K562 (cell line): ENCODE measurements at regions not wholly inside any gene's neighbourhood (a gene's known extent, or its start where the extent isn't known, plus 50 kb on each side); places are given as distances from the start of the nearest gene placed in this dataset.

Experiments
- ATAC-seq: fragments of 200-7000 bp; cut with Tn5 transposase; 3 replicates; pipeline ENCODE4 v1.9.1; 2020; ENCODE audit warnings: moderate library complexity
- BruUV-seq: library from RNA; stranded (reverse); fragments of 400-500 nt; replicated peaks from 2 replicates; lab custom pipeline; 2021; lab: Mats Ljungman, UMichigan
- CTCF ChIA-PET: fragments of 300-600 bp; formaldehyde crosslinking; extraction: SDS; loops from one replicate; lab custom pipeline; 2021; ENCODE audit warnings: low intra/inter-chr PET ratio; lab: Yijun Ruan, JAX
- POLR2A ChIA-PET: fragments of 300-600, 350-650 bp; sonication (Branson Sonifier 250); formaldehyde crosslinking; extraction: SDS; loops from one replicate; lab custom pipeline; 2021; ENCODE audit warnings: antibody characterized with exemption, inconsistent platforms; lab: Yijun Ruan, JAX
- DNase-seq, 4 experiments: peaks; one replicate each; pipeline versions ENCODE4 v3.0.0 to v3.0.0-alpha.2; 2011 to 2018; ENCODE audit warnings: low spot score in 3 of 4, mixed read lengths in 3 of 4; ENCODE audit errors: extremely low read depth in 1 of 4
- FAIRE-seq: peaks from 2 replicates; lab custom pipeline; 2011; peaks lifted over from hg19 to GRCh38; lab: Jason Lieb, UNC
- H2AFZ ChIP-seq: 2 replicates; pipeline ENCODE4 v1.6.0; 2011; ENCODE audit warnings: low read depth, low read length, control low read depth, inconsistent platforms
- H3K27ac ChIP-seq: fragments of 200-600 bp; 3 replicates; pipeline ENCODE4 v1.8.0; 2011; ENCODE audit warnings: low read depth, mild to moderate bottlenecking, control low read depth, inconsistent platforms, low read length, moderate library complexity, mixed read lengths; ENCODE audit errors: extremely low read depth
- H3K27me3 ChIP-seq, 2 experiments: fragments of 300-600 bp in 1 of 2; 2 replicates in 1 of 2; 3 replicates in 1 of 2; pipeline versions ENCODE4 v1.6.0 to v1.8.0; 2011; ENCODE audit warnings: inconsistent platforms in 2 of 2, low read length in 2 of 2, mild to moderate bottlenecking in 1 of 2, mixed read lengths in 1 of 2, moderate library complexity in 1 of 2; ENCODE audit not compliant: control insufficient read depth in 2 of 2, insufficient read depth in 2 of 2
- H3K36me3 ChIP-seq: fragments of 300-600 bp; 3 replicates; pipeline ENCODE4 v1.8.0; 2011; ENCODE audit warnings: mild to moderate bottlenecking, low read length, inconsistent platforms; ENCODE audit not compliant: control insufficient read depth, insufficient read depth
- H3K4me1 ChIP-seq, 2 experiments: fragments of 200-600 bp in 1 of 2; replicated peaks in 1 of 2; 2 replicates in 1 of 2; 3 replicates in 1 of 2; pipeline versions ENCODE4 v1.5.1 to v1.8.0; 2011; ENCODE audit warnings: inconsistent platforms in 2 of 2, low read length in 2 of 2, mild to moderate bottlenecking in 1 of 2, mixed read lengths in 1 of 2, moderate library complexity in 1 of 2; ENCODE audit not compliant: control insufficient read depth in 2 of 2, insufficient read depth in 2 of 2
- H3K4me2 ChIP-seq: 2 replicates; pipeline ENCODE4 v1.6.1; 2011; ENCODE audit warnings: low read length, control low read depth, inconsistent platforms, mixed read lengths; ENCODE audit not compliant: insufficient read depth
- H3K4me3 ChIP-seq: fragments of 200-600 bp; sonication (generic), shearing (Covaris generic); 2 replicates; pipeline ENCODE4 v1.5.1; 2016; ENCODE audit warnings: control low read depth, inconsistent platforms
- H3K79me2 ChIP-seq: fragments of 200-600 bp; 3 replicates; pipeline ENCODE4 v1.8.0; 2011; ENCODE audit warnings: low read length, inconsistent platforms; ENCODE audit not compliant: control insufficient read depth, insufficient read depth
- H3K9ac ChIP-seq, 2 experiments: 2 replicates each; pipeline versions ENCODE4 v1.6.0 to v1.6.1; 2011; ENCODE audit warnings: low read depth in 2 of 2, low read length in 2 of 2, control low read depth in 1 of 2, inconsistent platforms in 1 of 2, mild to moderate bottlenecking in 1 of 2, mixed read lengths in 1 of 2; ENCODE audit not compliant: insufficient read depth in 1 of 2
- H3K9me1 ChIP-seq: one replicate; pipeline ENCODE4 v1.6.0; 2011; ENCODE audit warnings: inconsistent platforms, mild to moderate bottlenecking, low read length, moderate library complexity; ENCODE audit not compliant: control insufficient read depth, insufficient read depth
- H3K9me3 ChIP-seq: replicated peaks from 2 replicates; pipeline ENCODE4 v1.5.1; 2011; ENCODE audit warnings: low read depth, low read length, inconsistent platforms; ENCODE audit not compliant: control insufficient read depth, insufficient read depth
- H4K20me1 ChIP-seq: replicated peaks from 2 replicates; pipeline ENCODE4 v1.6.1; 2011; ENCODE audit warnings: low read length, inconsistent platforms, mixed read lengths; ENCODE audit not compliant: control insufficient read depth, insufficient read depth
- ARID2 ChIP-seq: fragments of 450-650 bp; IDR thresholded peaks from 2 replicates; pipeline ENCODE4 v1.6.1; 2017; ENCODE audit warnings: antibody characterized with exemption, mild to moderate bottlenecking
- E2F3 ChIP-seq: fragments of 250-450 bp; sonication (Bioruptor Pico); IDR thresholded peaks from 2 replicates; pipeline ENCODE4 v1.4.0; 2020; ENCODE audit warnings: mild to moderate bottlenecking
- FOSL1 ChIP-seq: fragments of 200-800 bp; sonication (Bioruptor generic); conservative IDR thresholded peaks from 2 replicates; pipeline ENCODE4 v1.6.1; 2016; ENCODE audit warnings: missing genetic modification characterization, missing compliant biosample characterization
- KDM2B ChIP-seq: fragments of 250-450 bp; sonication (Bioruptor Pico); IDR thresholded peaks from 2 replicates; pipeline ENCODE4 v1.8.0; 2021; ENCODE audit warnings: mild to moderate bottlenecking, moderate library complexity
- NR2C2 ChIP-seq, 2 experiments: fragments of 200-800 bp in 1 of 2; sonication (Bioruptor generic) in 1 of 2; sonication (generic) in 1 of 2; formaldehyde crosslinking in 1 of 2; IDR thresholded peaks; 2 replicates each; pipeline versions ENCODE4 v1.6.1 to v1.8.0; 2016 to 2022; ENCODE audit warnings: mild to moderate bottlenecking in 1 of 2, missing compliant biosample characterization in 1 of 2, missing genetic modification characterization in 1 of 2, missing genetic modification reagents in 1 of 2
- SMARCC2 ChIP-seq: fragments of 450-650 bp; IDR thresholded peaks from 2 replicates; pipeline ENCODE4 v1.6.1; 2017; ENCODE audit warnings: antibody characterized with exemption, moderate library complexity, mild to moderate bottlenecking, low read depth
- YY1 ChIP-seq, 3 experiments: IDR thresholded peaks; 2 replicates each; pipeline ENCODE4 v1.6.1; 2011; ENCODE audit warnings: low read length in 2 of 3, mild to moderate bottlenecking in 2 of 3, moderate library complexity in 2 of 3, borderline replicate concordance in 1 of 3, control low read depth in 1 of 3, low read depth in 1 of 3; ENCODE audit not compliant: insufficient read depth in 3 of 3, insufficient replicate concordance in 2 of 3, control insufficient read depth in 1 of 3, insufficient read length in 1 of 3; ENCODE audit errors: extremely low read depth in 1 of 3
- ZNF212 ChIP-seq: fragments of 450-650 bp; formaldehyde crosslinking; IDR thresholded peaks from 2 replicates; pipeline ENCODE4 v1.4.0; 2020; ENCODE audit warnings: mild to moderate bottlenecking
- in situ Hi-C: fragments of 300-500 bp; cut with MboI; formaldehyde crosslinking; loops from 4 replicates; pipeline ENCODE4 v1.15.0; 2018; ENCODE audit warnings: inconsistent platforms, mixed read lengths
- intact Hi-C: fragments of 100-400 bp; cut with micrococcal nuclease; formaldehyde crosslinking; loops from 2 replicates; pipeline ENCODE4 v1.14.2; 2022
- TF ChIP-seq, protein P1 (sequence below): sonication (generic); formaldehyde crosslinking; IDR thresholded peaks from 2 replicates; pipeline ENCODE4 v1.8.1; 2022; ENCODE audit warnings: missing genetic modification reagents
- TF ChIP-seq, protein P2 (sequence below), 2 experiments: fragments of 200-800 bp in 1 of 2; sonication (Bioruptor generic) in 1 of 2; sonication (generic) in 1 of 2; formaldehyde crosslinking in 1 of 2; IDR thresholded peaks in 1 of 2; conservative IDR thresholded peaks in 1 of 2; 2 replicates each; pipeline versions ENCODE4 v1.5.0 to v1.6.1; 2016 to 2020; ENCODE audit warnings: missing compliant biosample characterization in 1 of 2, missing genetic modification characterization in 1 of 2, missing genetic modification reagents in 1 of 2

DNA sequence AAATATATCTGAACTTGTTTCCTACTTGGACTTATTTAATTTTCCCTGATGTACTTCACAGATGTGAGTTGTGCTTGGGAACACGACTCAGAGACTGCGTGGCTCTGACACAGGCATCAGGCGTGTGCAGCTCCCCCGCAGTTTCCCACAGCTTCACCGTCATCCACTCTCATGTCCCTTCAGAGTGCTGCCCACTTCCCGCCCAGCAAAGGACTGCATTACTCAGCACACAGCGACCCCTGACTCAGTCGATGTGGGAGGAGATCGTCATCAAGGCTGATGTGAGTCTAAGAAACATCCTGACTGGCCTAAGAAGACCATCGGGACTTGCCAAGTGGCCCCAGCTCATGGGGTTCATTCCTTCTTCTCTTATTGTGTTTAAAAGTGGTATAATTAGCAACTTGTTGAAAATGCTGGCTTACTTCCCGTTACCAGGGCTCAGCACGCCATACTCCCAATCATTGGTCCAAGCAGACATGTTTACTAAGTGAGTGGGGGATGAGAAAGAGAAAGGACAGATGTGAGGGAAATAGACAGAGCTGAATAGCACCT lies 539.4 kb upstream of the JARID2 start (continued):
- TF ChIP-seq, protein P1, sequence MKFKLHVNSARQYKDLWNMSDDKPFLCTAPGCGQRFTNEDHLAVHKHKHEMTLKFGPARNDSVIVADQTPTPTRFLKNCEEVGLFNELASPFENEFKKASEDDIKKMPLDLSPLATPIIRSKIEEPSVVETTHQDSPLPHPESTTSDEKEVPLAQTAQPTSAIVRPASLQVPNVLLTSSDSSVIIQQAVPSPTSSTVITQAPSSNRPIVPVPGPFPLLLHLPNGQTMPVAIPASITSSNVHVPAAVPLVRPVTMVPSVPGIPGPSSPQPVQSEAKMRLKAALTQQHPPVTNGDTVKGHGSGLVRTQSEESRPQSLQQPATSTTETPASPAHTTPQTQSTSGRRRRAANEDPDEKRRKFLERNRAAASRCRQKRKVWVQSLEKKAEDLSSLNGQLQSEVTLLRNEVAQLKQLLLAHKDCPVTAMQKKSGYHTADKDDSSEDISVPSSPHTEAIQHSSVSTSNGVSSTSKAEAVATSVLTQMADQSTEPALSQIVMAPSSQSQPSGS: no peak
- TF ChIP-seq SMARCC2: 0 out of 2 replicates have a peak, but pooled peaks have one; percentile 70

DNA sequence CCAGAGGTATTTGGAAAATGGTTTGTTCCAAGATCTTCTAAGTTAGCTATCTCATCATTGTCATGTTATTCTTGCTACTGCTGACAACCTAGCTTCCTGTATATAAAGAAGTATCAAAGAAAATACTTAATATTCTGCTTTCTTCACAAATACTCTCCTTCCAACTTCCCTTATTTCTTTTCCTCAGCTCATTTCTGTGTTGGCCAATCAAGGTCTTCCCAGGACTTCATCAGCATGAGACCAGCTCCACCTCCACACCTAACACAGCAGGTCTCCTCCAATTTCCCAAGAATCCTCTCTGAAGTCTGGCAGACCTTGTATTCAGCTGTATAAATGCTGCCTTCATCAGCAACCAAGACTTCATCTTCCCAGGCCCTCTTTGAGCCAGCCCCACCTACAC lies 538.6 kb upstream of the JARID2 start:
- POLR2A ChIA-PET: interaction anchor here (0.7 to 0.9 kb wide), 2 partner anchors 46 to 85 kb away, joined by 3 read pairs; no protein-coding TSS in a partner anchor
- intact Hi-C loops: loop anchor here (5.0 kb wide), 1 partner anchor 495 kb away; no protein-coding TSS in a partner anchor

More for the DNA sequence above, 538.6 kb upstream of the JARID2 start:
- no peak for TF ChIP-seq E2F3 (CRISPR knock-in tag)
- TF ChIP-seq ARID2: no peak
- TF ChIP-seq NR2C2 (CRISPR knock-in tag; IDR thresholded peaks at IDR 0.05): no peak
- no peak for TF ChIP-seq NR2C2 (tag; IDR thresholded peaks at IDR 0.05)
- TF ChIP-seq KDM2B: no peak
- TF ChIP-seq YY1 (IDR thresholded peaks at IDR 0.05; ENCODE audit: borderline replicate concordance in 1 of 3, control insufficient read depth in 1 of 3, extremely low read depth in 1 of 3, insufficient read depth in 3 of 3, insufficient read length in 1 of 3, insufficient replicate concordance in 2 of 3, low read depth in 1 of 3, low read length in 2 of 3): no peak
- TF ChIP-seq, protein P2, sequence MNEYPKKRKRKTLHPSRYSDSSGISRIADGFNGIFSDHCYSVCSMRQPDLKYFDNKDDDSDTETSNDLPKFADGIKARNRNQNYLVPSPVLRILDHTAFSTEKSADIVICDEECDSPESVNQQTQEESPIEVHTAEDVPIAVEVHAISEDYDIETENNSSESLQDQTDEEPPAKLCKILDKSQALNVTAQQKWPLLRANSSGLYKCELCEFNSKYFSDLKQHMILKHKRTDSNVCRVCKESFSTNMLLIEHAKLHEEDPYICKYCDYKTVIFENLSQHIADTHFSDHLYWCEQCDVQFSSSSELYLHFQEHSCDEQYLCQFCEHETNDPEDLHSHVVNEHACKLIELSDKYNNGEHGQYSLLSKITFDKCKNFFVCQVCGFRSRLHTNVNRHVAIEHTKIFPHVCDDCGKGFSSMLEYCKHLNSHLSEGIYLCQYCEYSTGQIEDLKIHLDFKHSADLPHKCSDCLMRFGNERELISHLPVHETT (CRISPR knock-in tag; conservative IDR thresholded peaks at IDR 0.05 in 1 of 2, IDR thresholded peaks at IDR 0.05 in 1 of 2): no peak
- no peak for TF ChIP-seq ZNF212
- no peak for TF ChIP-seq FOSL1
- CTCF ChIA-PET: interaction anchor here (0.6 kb wide), 1 partner anchor 85 kb away, joined by 3 read pairs; no protein-coding TSS in a partner anchor
- in situ Hi-C loops: no loop called here
- FAIRE-seq (no peak), ATAC-seq (no peak), DNase-seq (no peak)
- peak overlapping the region; percentile 80 for H3K27ac ChIP-seq
- peaks cover 6% of the 10 kb centered on the region for H3K9me3 ChIP-seq
- no peak overlapping the region for H3K4me2 ChIP-seq
- peaks cover 28 to 76% of the 10 kb centered on the region in 2 experiments for H3K4me1 ChIP-seq
- H4K20me1 ChIP-seq: no peaks in the 10 kb centered on the region
- H3K79me2 ChIP-seq: no peaks in the 10 kb centered on the region
- no peaks in the 10 kb centered on the region for H3K27me3 ChIP-seq
- H3K9ac ChIP-seq: no peak overlapping the region
- peak overlapping the region; percentile 98 for H2AFZ ChIP-seq
- H3K4me3 ChIP-seq: no peak overlapping the region
- H3K9me1 ChIP-seq: no peaks in the 10 kb centered on the region
- BruUV-seq: no TSS peak
- no peaks in the 10 kb centered on the region; the same call in 2 of the 3 replicates for H3K36me3 ChIP-seq
